HCT116 (cell line): ENCODE measurements at regions not wholly inside any gene's neighbourhood (a gene's known extent, or its start where the extent isn't known, plus 50 kb on each side); places are given as distances from the start of the nearest gene placed in this dataset.

Source experiments
- ATAC-seq: fragments of 200-7000 bp; cut with Tn5 transposase; 2 replicates; pipeline ENCODE4 v1.9.1; 2020; ENCODE audit warnings: mild to moderate bottlenecking, moderate library complexity
- BruUV-seq: library from RNA; stranded (reverse); fragments of 400-500 nt; replicated peaks from 2 replicates; lab custom pipeline; 2021; lab: Mats Ljungman, UMichigan
- CTCF ChIA-PET: fragments of 300-600 bp; sonication (Branson Sonifier 250); formaldehyde crosslinking; loops from one replicate; lab custom pipeline; 2021; ENCODE audit warnings: antibody characterized with exemption; lab: Charles Lee
- POLR2A ChIA-PET: fragments of 300-600, 350-600 bp; sonication (Branson Sonifier 250); formaldehyde crosslinking; loops from one replicate; lab custom pipeline; 2021; ENCODE audit warnings: antibody characterized with exemption; lab: Charles Lee
- RAD21 ChIA-PET, 2 experiments: fragments of 300-600 bp; sonication (Branson Sonifier 250); formaldehyde crosslinking; loops; one replicate each; lab custom pipeline; 2023; ENCODE audit warnings: low total read pairs in 2 of 2; ENCODE audit not compliant: uncharacterized antibody in 2 of 2, unreplicated experiment in 2 of 2, low non-redundant PET in 1 of 2; lab: Charles Lee
- DNase-seq: peaks from one replicate; pipeline ENCODE4 v3.0.0-alpha.2; 2010; ENCODE audit warnings: low read depth, low spot score
- H2AFZ ChIP-seq: fragments of 200-600 bp; shearing (Covaris generic), sonication (generic); 2 replicates; pipeline ENCODE4 v1.6.1; 2017; ENCODE audit warnings: low read depth, mixed run types, mixed read lengths, antibody characterized with exemption, low read length; ENCODE audit not compliant: poor library complexity, severe bottlenecking
- H3K27ac ChIP-seq: 2 replicates; pipeline ENCODE4 v1.5.1; 2012; ENCODE audit warnings: low read depth, low read length
- H3K27me3 ChIP-seq: fragments of 200-600 bp; sonication (generic); 2 replicates; pipeline ENCODE4 v1.6.1; 2016; ENCODE audit warnings: mixed run types, low read length, mixed read lengths; ENCODE audit not compliant: insufficient read depth
- H3K36me3 ChIP-seq, 2 experiments: fragments of 200-500 bp in 1 of 2; fragments of 200-600 bp in 1 of 2; sonication (Bioruptor generic) in 1 of 2; sonication (generic) in 1 of 2; 2 replicates each; pipeline versions ENCODE4 v1.5.1 to v1.6.1; 2014 to 2016; ENCODE audit warnings: low read length in 2 of 2, inconsistent platforms in 1 of 2, mixed read lengths in 1 of 2, mixed run types in 1 of 2; ENCODE audit not compliant: insufficient read depth in 2 of 2, control insufficient read depth in 1 of 2
- H3K4me1 ChIP-seq, 2 experiments: fragments of 200-600 bp in 1 of 2; sonication (generic) in 1 of 2; 2 replicates each; pipeline versions ENCODE4 v1.5.1 to v1.6.1; 2012 to 2017; ENCODE audit warnings: low read length in 2 of 2, inconsistent platforms in 1 of 2, mild to moderate bottlenecking in 1 of 2, mixed read lengths in 1 of 2, mixed run types in 1 of 2, moderate library complexity in 1 of 2; ENCODE audit not compliant: insufficient read depth in 2 of 2, control insufficient read depth in 1 of 2
- H3K4me2 ChIP-seq: fragments of 200-600 bp; sonication (generic); 2 replicates; pipeline ENCODE4 v1.6.1; 2017; ENCODE audit warnings: mixed run types, low read length, mixed read lengths
- H3K4me3 ChIP-seq, 2 experiments: fragments of 200-600 bp in 1 of 2; sonication (generic) in 1 of 2; replicated peaks in 1 of 2; 2 replicates each; pipeline ENCODE4 v1.5.1; 2011 to 2016; ENCODE audit warnings: low read length in 2 of 2, control low read depth in 1 of 2, low read depth in 1 of 2, mild to moderate bottlenecking in 1 of 2, mixed read lengths in 1 of 2, mixed run types in 1 of 2
- H3K79me2 ChIP-seq: fragments of 200-600 bp; sonication (generic); 2 replicates; pipeline ENCODE4 v1.6.1; 2017; ENCODE audit warnings: mild to moderate bottlenecking, mixed run types, low read length, moderate library complexity, mixed read lengths; ENCODE audit not compliant: insufficient read depth
- H3K9ac ChIP-seq: fragments of 200-600 bp; sonication (generic); 2 replicates; pipeline ENCODE4 v1.6.1; 2016; ENCODE audit warnings: low read length, mixed read lengths
- H3K9me2 ChIP-seq: fragments of 200-600 bp; sonication (generic), shearing (Covaris generic); 2 replicates; pipeline ENCODE4 v1.6.1; 2017; ENCODE audit warnings: mixed run types, mild to moderate bottlenecking, moderate library complexity; ENCODE audit not compliant: insufficient read depth
- H3K9me3 ChIP-seq, 2 experiments: fragments of 200-500 bp in 1 of 2; fragments of 200-600 bp in 1 of 2; sonication (Bioruptor generic) in 1 of 2; sonication (generic) in 1 of 2; 2 replicates each; pipeline ENCODE4 v1.6.1; 2014 to 2017; ENCODE audit warnings: low read length in 2 of 2, mixed read lengths in 2 of 2, inconsistent platforms in 1 of 2, low read depth in 1 of 2, mild to moderate bottlenecking in 1 of 2, mixed run types in 1 of 2, moderate library complexity in 1 of 2; ENCODE audit not compliant: control insufficient read depth in 1 of 2, insufficient read depth in 1 of 2
- H4K20me1 ChIP-seq: fragments of 200-600 bp; sonication (generic), shearing (Covaris generic); 2 replicates; pipeline ENCODE4 v1.6.1; 2017; ENCODE audit warnings: mixed run types, mild to moderate bottlenecking, moderate library complexity; ENCODE audit not compliant: insufficient read depth
- ATF3 ChIP-seq: IDR thresholded peaks from 2 replicates; pipeline ENCODE4 v1.6.1; 2012
- CBX3 ChIP-seq: IDR thresholded peaks from 2 replicates; pipeline ENCODE4 v1.6.1; 2012; ENCODE audit warnings: low read depth
- CEBPB ChIP-seq: IDR thresholded peaks from 2 replicates; pipeline ENCODE4 v1.6.1; 2012; ENCODE audit warnings: low read depth
- EGR1 ChIP-seq: IDR thresholded peaks from 2 replicates; pipeline ENCODE4 v1.6.1; 2012; ENCODE audit warnings: low read depth
- ELF1 ChIP-seq: IDR thresholded peaks from 2 replicates; pipeline ENCODE4 v1.6.1; 2012; ENCODE audit warnings: low read depth, borderline replicate concordance
- FOSL1 ChIP-seq: IDR thresholded peaks from 2 replicates; pipeline ENCODE4 v1.6.1; 2012; ENCODE audit warnings: low read depth
- POLR2A ChIP-seq: IDR thresholded peaks from 2 replicates; pipeline ENCODE4 v1.7.0; 2011; ENCODE audit warnings: borderline replicate concordance; ENCODE audit not compliant: insufficient read depth, insufficient read length; ENCODE audit errors: extremely low read depth
- POLR2AphosphoS5 ChIP-seq: IDR thresholded peaks from 2 replicates; pipeline ENCODE4 v1.6.1; 2011; ENCODE audit warnings: mild to moderate bottlenecking, low read depth, low read length, moderate library complexity
- RAD21 ChIP-seq: IDR thresholded peaks from 2 replicates; pipeline ENCODE4 v1.6.1; 2012; ENCODE audit warnings: low read depth, mild to moderate bottlenecking
- REST ChIP-seq: IDR thresholded peaks from 2 replicates; pipeline ENCODE4 v1.6.1; 2012; ENCODE audit warnings: low read depth
- SRF ChIP-seq: IDR thresholded peaks from 2 replicates; pipeline ENCODE4 v1.6.1; 2012; ENCODE audit warnings: low read depth
- TCF7L2 ChIP-seq: IDR thresholded peaks from 2 replicates; pipeline ENCODE4 v1.7.0; 2011; ENCODE audit warnings: borderline replicate concordance, inconsistent platforms; ENCODE audit not compliant: insufficient read depth, insufficient read length; ENCODE audit errors: extremely low read depth
- YY1 ChIP-seq: IDR thresholded peaks from 2 replicates; pipeline ENCODE4 v1.6.1; 2011; ENCODE audit warnings: low read length, low read depth, moderate library complexity, mild to moderate bottlenecking; ENCODE audit not compliant: insufficient replicate concordance; ENCODE audit errors: extremely low read depth
- ZBTB33 ChIP-seq: IDR thresholded peaks from 2 replicates; pipeline ENCODE4 v1.6.1; 2011; ENCODE audit warnings: mild to moderate bottlenecking, low read length, moderate library complexity; ENCODE audit not compliant: insufficient replicate concordance; ENCODE audit errors: extremely low read depth
- ZFX ChIP-seq: fragments of 450-650 bp; IDR thresholded peaks from 2 replicates; pipeline ENCODE4 v1.6.1; 2017
- ZNF274 ChIP-seq: fragments of 200-500 bp; sonication (Bioruptor generic); IDR thresholded peaks from 2 replicates; pipeline ENCODE4 v1.6.1; 2014; ENCODE audit warnings: mild to moderate bottlenecking, low read depth, low read length, inconsistent platforms
- intact Hi-C: fragments of 100-400 bp; cut with micrococcal nuclease; formaldehyde crosslinking; loops from 2 replicates; pipeline ENCODE4 v1.10.0; 2022
- TF ChIP-seq, protein P1 (sequence below): IDR thresholded peaks from 2 replicates; pipeline ENCODE4 v1.6.1; 2012
- TF ChIP-seq, protein P2 (sequence below), 3 experiments: fragments of 200-600 bp in 1 of 3; sonication (generic) in 1 of 3; IDR thresholded peaks in 2 of 3; conservative IDR thresholded peaks in 1 of 3; 2 replicates each; pipeline ENCODE4 v1.5.1; 2012 to 2017; ENCODE audit warnings: low read depth in 2 of 3, low read length in 2 of 3, antibody characterized with exemption in 1 of 3, borderline replicate concordance in 1 of 3, control low read depth in 1 of 3, mild to moderate bottlenecking in 1 of 3, mixed read lengths in 1 of 3, mixed run types in 1 of 3, moderate library complexity in 1 of 3; ENCODE audit not compliant: insufficient read depth in 1 of 3

GRCh38 chr5:116360008-116360853, 214.4 kb downstream of the SEMA6A start:
- Histone ChIP-seq H3K9ac (no peak overlapping the region), H3K27me3 (no peaks in the 10 kb centered on the region), H3K36me3 (no peaks in the 10 kb centered on the region), H3K27ac (no peak overlapping the region), H3K4me3 (no peak overlapping the region), H4K20me1 (no peaks in the 10 kb centered on the region), H3K4me1 (no peaks in the 10 kb centered on the region), H3K79me2 (no peaks in the 10 kb centered on the region), H2AFZ (no peak overlapping the region), H3K4me2 (no peak overlapping the region), H3K9me2 (no peaks in the 10 kb centered on the region), H3K9me3 (no peaks in the 10 kb centered on the region)
- ATAC-seq (no peak), DNase-seq (no peak)
- no peak for TF ChIP-seq POLR2A
- no peak for TF ChIP-seq ZFX
- TF ChIP-seq ZBTB33 = no peak
- TF ChIP-seq CEBPB = no peak
- no peak for TF ChIP-seq FOSL1
- TF ChIP-seq, protein P1, sequence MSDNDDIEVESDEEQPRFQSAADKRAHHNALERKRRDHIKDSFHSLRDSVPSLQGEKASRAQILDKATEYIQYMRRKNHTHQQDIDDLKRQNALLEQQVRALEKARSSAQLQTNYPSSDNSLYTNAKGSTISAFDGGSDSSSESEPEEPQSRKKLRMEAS = no peak
- no peak for TF ChIP-seq REST
- TF ChIP-seq POLR2AphosphoS5 = no peak
- no peak for TF ChIP-seq SRF
- no peak for TF ChIP-seq RAD21
- TF ChIP-seq, protein P2, sequence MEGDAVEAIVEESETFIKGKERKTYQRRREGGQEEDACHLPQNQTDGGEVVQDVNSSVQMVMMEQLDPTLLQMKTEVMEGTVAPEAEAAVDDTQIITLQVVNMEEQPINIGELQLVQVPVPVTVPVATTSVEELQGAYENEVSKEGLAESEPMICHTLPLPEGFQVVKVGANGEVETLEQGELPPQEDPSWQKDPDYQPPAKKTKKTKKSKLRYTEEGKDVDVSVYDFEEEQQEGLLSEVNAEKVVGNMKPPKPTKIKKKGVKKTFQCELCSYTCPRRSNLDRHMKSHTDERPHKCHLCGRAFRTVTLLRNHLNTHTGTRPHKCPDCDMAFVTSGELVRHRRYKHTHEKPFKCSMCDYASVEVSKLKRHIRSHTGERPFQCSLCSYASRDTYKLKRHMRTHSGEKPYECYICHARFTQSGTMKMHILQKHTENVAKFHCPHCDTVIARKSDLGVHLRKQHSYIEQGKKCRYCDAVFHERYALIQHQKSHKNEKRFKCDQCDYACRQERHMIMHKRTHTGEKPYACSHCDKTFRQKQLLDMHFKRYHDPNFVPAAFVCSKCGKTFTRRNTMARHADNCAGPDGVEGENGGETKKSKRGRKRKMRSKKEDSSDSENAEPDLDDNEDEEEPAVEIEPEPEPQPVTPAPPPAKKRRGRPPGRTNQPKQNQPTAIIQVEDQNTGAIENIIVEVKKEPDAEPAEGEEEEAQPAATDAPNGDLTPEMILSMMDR (IDR thresholded peaks at IDR 0.05 in 2 of 3, conservative IDR thresholded peaks at IDR 0.05 in 1 of 3; ENCODE audit: borderline replicate concordance in 1 of 3, insufficient read depth in 1 of 3, low read depth in 2 of 3, low read length in 2 of 3) = no peak
- TF ChIP-seq CBX3 = no peak
- TF ChIP-seq YY1 = no peak
- no peak for TF ChIP-seq ATF3
- TF ChIP-seq EGR1 = no peak
- no peak for TF ChIP-seq TCF7L2
- TF ChIP-seq ELF1 = no peak
- no peak for TF ChIP-seq ZNF274
- intact Hi-C loops = no loop called here
- RAD21 ChIA-PET = no interaction called here
- POLR2A ChIA-PET = no interaction called here
- BruUV-seq = no TSS peak
- CTCF ChIA-PET = no interaction called here
